ENCODE measurements at regions not wholly inside any gene's neighbourhood (a gene's known extent, or its start where the extent isn't known, plus 50 kb on each side); places are given as distances from the start of the nearest gene placed in this dataset.

DNA sequence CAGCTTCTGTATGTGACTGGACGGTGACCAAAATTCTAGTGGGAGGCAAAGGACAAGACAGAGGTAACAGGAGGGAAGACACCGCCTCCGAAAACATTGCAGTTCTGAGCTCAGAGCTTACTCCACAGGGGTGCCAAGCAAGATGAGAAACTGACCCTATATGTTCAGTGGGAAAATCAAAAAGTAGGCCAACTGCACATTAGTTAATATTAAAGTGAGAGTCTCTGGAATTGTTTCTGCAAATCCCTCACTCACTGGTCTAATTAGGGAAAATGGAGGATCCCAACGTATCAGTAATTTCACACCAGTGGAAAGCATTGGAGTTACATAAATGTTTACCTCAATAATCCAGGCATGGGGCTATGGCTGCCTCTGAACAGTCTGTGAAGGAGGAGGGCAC lies 313.3 kb upstream of the KCNH8 start:
- H3K27ac ChIP-seq: no peak overlapping the region
- WGBS, 4 donors: 86 to 92% (median 88%) methylated on average over 4 of the region's 4 CpGs
- no peak overlapping the region for H3K4me3 ChIP-seq
- intact Hi-C loops (cut with DNase I): no loop called here
- no peaks in the 10 kb centered on the region for H3K27me3 ChIP-seq
- H3K36me3 ChIP-seq (replicated peaks in 1 of 2): no peaks in the 10 kb centered on the region
- no peak for TF ChIP-seq POLR2A (IDR thresholded peaks at IDR 0.05)
- TF ChIP-seq, protein P1, sequence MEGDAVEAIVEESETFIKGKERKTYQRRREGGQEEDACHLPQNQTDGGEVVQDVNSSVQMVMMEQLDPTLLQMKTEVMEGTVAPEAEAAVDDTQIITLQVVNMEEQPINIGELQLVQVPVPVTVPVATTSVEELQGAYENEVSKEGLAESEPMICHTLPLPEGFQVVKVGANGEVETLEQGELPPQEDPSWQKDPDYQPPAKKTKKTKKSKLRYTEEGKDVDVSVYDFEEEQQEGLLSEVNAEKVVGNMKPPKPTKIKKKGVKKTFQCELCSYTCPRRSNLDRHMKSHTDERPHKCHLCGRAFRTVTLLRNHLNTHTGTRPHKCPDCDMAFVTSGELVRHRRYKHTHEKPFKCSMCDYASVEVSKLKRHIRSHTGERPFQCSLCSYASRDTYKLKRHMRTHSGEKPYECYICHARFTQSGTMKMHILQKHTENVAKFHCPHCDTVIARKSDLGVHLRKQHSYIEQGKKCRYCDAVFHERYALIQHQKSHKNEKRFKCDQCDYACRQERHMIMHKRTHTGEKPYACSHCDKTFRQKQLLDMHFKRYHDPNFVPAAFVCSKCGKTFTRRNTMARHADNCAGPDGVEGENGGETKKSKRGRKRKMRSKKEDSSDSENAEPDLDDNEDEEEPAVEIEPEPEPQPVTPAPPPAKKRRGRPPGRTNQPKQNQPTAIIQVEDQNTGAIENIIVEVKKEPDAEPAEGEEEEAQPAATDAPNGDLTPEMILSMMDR (IDR thresholded peaks at IDR 0.05): no peak
- no peaks in the 10 kb centered on the region for H3K9me3 ChIP-seq (replicated peaks in 1 of 3)
- DNase-seq: no peak
- H3K4me1 ChIP-seq (replicated peaks in 1 of 2): no peaks in the 10 kb centered on the region

DNA sequence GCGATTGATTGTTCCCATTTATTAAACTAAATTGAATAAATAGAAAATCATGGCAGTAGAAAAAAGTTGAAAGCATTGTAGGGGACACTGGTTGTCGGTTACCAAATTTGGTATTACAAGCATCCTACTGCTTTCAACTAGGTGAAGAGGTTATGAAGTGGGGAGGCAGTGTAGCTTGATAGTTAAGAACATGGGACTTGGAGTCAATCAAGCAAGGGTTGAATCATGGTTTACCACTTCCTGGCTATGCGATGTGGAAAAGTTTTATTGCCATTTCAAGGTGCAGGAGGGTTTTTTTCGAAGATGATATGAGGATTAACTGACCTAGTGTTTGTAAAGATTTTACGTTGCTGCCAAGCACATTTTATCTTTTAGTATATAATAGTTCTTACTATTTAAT lies 318.2 kb upstream of the KCNH8 start:
- Histone ChIP-seq H3K36me3 (replicated peaks in 1 of 2) (no peaks in the 10 kb centered on the region), H3K9me3 (replicated peaks in 1 of 3) (no peaks in the 10 kb centered on the region), H3K4me1 (replicated peaks in 1 of 2) (no peaks in the 10 kb centered on the region), H3K27me3 (no peaks in the 10 kb centered on the region), H3K4me3 (no peak overlapping the region), H3K27ac (no peak overlapping the region)
- intact Hi-C loops (cut with DNase I): no loop called here
- no peak for DNase-seq
- TF ChIP-seq, protein P1 (IDR thresholded peaks at IDR 0.05): no peak
- no peak for TF ChIP-seq POLR2A (IDR thresholded peaks at IDR 0.05)
- WGBS, 4 donors: 63 to 74% (median 66%) methylated on average over 5 of the region's 5 CpGs

DNA sequence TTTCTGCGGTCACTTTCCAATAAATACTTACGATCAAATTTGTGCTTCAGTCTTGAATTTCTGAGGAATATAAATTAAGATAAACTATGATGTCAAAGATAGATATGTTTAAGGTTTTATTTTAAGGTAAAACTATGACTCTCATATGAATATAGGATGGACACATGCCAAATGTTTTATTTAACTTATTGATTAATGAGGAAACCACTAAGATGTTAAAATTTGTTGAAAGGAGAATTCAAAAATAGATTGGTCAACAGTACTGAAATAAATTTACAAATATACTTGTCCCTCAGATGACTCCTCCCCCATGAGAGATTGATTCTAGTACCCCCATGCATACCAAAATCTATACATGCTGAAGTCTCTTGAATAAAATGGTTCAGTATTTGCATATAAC lies 319.7 kb upstream of the KCNH8 start:
- H3K36me3 ChIP-seq (replicated peaks in 1 of 2): no peaks in the 10 kb centered on the region
- TF ChIP-seq POLR2A (IDR thresholded peaks at IDR 0.05): no peak
- TF ChIP-seq, protein P1 (IDR thresholded peaks at IDR 0.05): no peak
- H3K4me1 ChIP-seq (replicated peaks in 1 of 2): no peaks in the 10 kb centered on the region
- DNase-seq: no peak
- H3K9me3 ChIP-seq (replicated peaks in 1 of 3): no peaks in the 10 kb centered on the region
- H3K27ac ChIP-seq: no peak overlapping the region
- intact Hi-C loops (cut with DNase I): no loop called here
- WGBS, 4 donors: 92 to 96% (median 94%) methylated on average over 2 of the region's 2 CpGs
- H3K27me3 ChIP-seq: no peaks in the 10 kb centered on the region
- H3K4me3 ChIP-seq: no peak overlapping the region

DNA sequence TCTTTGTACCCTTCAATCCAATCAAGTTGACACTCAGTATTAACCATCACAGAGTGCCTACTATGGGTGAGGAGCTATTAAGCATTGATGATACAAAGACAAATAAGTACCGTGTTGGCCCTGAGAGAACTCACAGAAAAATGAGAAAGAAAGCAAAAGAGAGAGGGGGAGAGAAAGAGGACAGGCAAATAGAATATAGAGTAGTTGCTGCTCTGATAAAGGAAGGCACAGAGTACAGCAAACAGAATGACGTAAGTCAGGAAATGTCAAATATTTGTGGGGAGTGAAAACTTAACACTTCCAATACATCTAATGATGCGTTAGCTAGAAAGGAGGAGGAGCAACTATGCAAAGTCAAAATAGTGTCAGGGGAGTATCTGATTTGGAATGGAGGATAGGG lies 320.6 kb upstream of the KCNH8 start:
- no peak for TF ChIP-seq POLR2A (IDR thresholded peaks at IDR 0.05)
- TF ChIP-seq, protein P1 (IDR thresholded peaks at IDR 0.05): no peak
- intact Hi-C loops (cut with DNase I): no loop called here
- no peaks in the 10 kb centered on the region for H3K27me3 ChIP-seq
- no peak overlapping the region for H3K4me3 ChIP-seq
- WGBS, 4 donors: 83 to 91% (median 87%) methylated on average over 3 of the region's 3 CpGs
- no peak for DNase-seq
- H3K9me3 ChIP-seq (replicated peaks in 1 of 3): no peaks in the 10 kb centered on the region
- no peaks in the 10 kb centered on the region for H3K4me1 ChIP-seq (replicated peaks in 1 of 2)
- no peaks in the 10 kb centered on the region for H3K36me3 ChIP-seq (replicated peaks in 1 of 2)
- no peak overlapping the region for H3K27ac ChIP-seq

Data from adrenal gland (tissue), 9 donors.